Common myeloid progenitor, CD34-positive (primary cell): ENCODE measurements at regions not wholly inside any gene's neighbourhood (a gene's known extent, or its start where the extent isn't known, plus 50 kb on each side); places are given as distances from the start of the nearest gene placed in this dataset.

Source experiments
- CTCF ChIA-PET: fragments of 350-600 bp; sonication (Branson Sonifier 250); formaldehyde crosslinking; loops from one replicate; lab custom pipeline; 2021; ENCODE audit warnings: antibody characterized with exemption; lab: Charles Lee
- POLR2A ChIA-PET: fragments of 350-600 bp; sonication (Branson Sonifier 250); formaldehyde crosslinking; loops from one replicate; lab custom pipeline; 2021; ENCODE audit warnings: antibody characterized with exemption; lab: Charles Lee
- DNase-seq, 3 donors: peaks; one replicate each; pipeline versions ENCODE4 v3.0.0 to v3.0.0-alpha.2; 2013
- H3K27ac ChIP-seq, 2 experiments: 1 replicate in 1 of 2; 2 replicates in 1 of 2; pipeline ENCODE4 v1.7.0; 2013; ENCODE audit warnings: inconsistent platforms in 2 of 2, low read length in 2 of 2, mild to moderate bottlenecking in 2 of 2, low read depth in 1 of 2, moderate library complexity in 1 of 2; ENCODE audit not compliant: severe bottlenecking in 2 of 2, insufficient read depth in 1 of 2, poor library complexity in 1 of 2
- H3K27me3 ChIP-seq, 5 experiments: replicated peaks in 2 of 5; 1 replicate in 3 of 5; 2 replicates in 2 of 5; pipeline versions ENCODE4 v1.6.1 to v1.7.0; 2013; ENCODE audit warnings: low read length in 4 of 5, mild to moderate bottlenecking in 2 of 5, moderate library complexity in 2 of 5, inconsistent platforms in 1 of 5; ENCODE audit not compliant: insufficient read depth in 5 of 5, control insufficient read depth in 4 of 5
- H3K36me3 ChIP-seq, 4 experiments: 1 replicate in 2 of 4; 2 replicates in 2 of 4; pipeline versions ENCODE4 v1.6.1 to v1.7.0; 2013; ENCODE audit warnings: low read length in 3 of 4, control low read depth in 1 of 4, mild to moderate bottlenecking in 1 of 4; ENCODE audit not compliant: control insufficient read depth in 4 of 4, insufficient read depth in 4 of 4
- H3K4me1 ChIP-seq, 4 experiments: 1 replicate in 3 of 4; 2 replicates in 1 of 4; pipeline versions ENCODE4 v1.6.1 to v1.7.1; 2013; ENCODE audit warnings: low read length in 3 of 4, mild to moderate bottlenecking in 3 of 4, control low read depth in 1 of 4, inconsistent platforms in 1 of 4, moderate library complexity in 1 of 4; ENCODE audit not compliant: control insufficient read depth in 4 of 4, insufficient read depth in 4 of 4; ENCODE audit errors: control extremely low read depth in 1 of 4
- H3K4me3 ChIP-seq, 7 experiments: 1 replicate in 4 of 7; 2 replicates in 3 of 7; pipeline versions ENCODE4 v1.5.1 to v1.7.0; 2013; ENCODE audit warnings: mild to moderate bottlenecking in 7 of 7, low read length in 6 of 7, moderate library complexity in 6 of 7, inconsistent platforms in 2 of 7, low read depth in 2 of 7, control low read depth in 1 of 7; ENCODE audit not compliant: insufficient read depth in 4 of 7, control insufficient read depth in 1 of 7; ENCODE audit errors: extremely low read depth in 1 of 7
- H3K9me3 ChIP-seq, 5 experiments: 1 replicate in 4 of 5; 2 replicates in 1 of 5; pipeline versions ENCODE4 v1.6.1 to v1.7.1; 2013; ENCODE audit warnings: low read length in 4 of 5, mild to moderate bottlenecking in 2 of 5, inconsistent platforms in 1 of 5, low read depth in 1 of 5, moderate library complexity in 1 of 5; ENCODE audit not compliant: control insufficient read depth in 4 of 5, insufficient read depth in 2 of 5; ENCODE audit errors: control extremely low read depth in 1 of 5
- WGBS: methylation state at CpG from one replicate; pipeline ENCODE4 v1.1.5; 2013; ENCODE audit not compliant: insufficient coverage; 5-methylcytosine and 5-hydroxymethylcytosine counted together

- no CpG with 5 or more reads among the region's 5 CpGs for WGBS
- ChIA-PET POLR2A (no interaction called here), CTCF (no interaction called here)
- Histone ChIP-seq H3K36me3 (no peaks in the 10 kb centered on the region), H3K27ac (no peak overlapping the region), H3K9me3 (no peaks in the 10 kb centered on the region), H3K27me3 (no peaks in the 10 kb centered on the region), H3K4me1 (no peaks in the 10 kb centered on the region), H3K4me3 (no peak overlapping the region)
- DNase-seq = no peak
Observed at GRCh38 chr4:138758196-138758595, 257.4 kb upstream of the NOCT start.

- CTCF ChIA-PET = no interaction called here
- POLR2A ChIA-PET = no interaction called here
- no peaks in the 10 kb centered on the region for H3K4me1 ChIP-seq
- H3K36me3 ChIP-seq = no peaks in the 10 kb centered on the region
- H3K27ac ChIP-seq = no peak overlapping the region
- DNase-seq = no peak
- no peak overlapping the region for H3K4me3 ChIP-seq
- WGBS = 100% methylated on average over 1 of the region's 4 CpGs
- H3K9me3 ChIP-seq = peaks cover 0 to 1% (median 0%) of the 10 kb centered on the region in 5 experiments
- no peaks in the 10 kb centered on the region for H3K27me3 ChIP-seq
Observed at GRCh38 chr4:138757432-138757831, 258.1 kb upstream of the NOCT start.

GRCh38 chr4:138756519-138756918, 259.1 kb upstream of the NOCT start:
- Histone ChIP-seq H3K27ac (no peak overlapping the region), H3K9me3 (peaks cover 0 to 1% (median 0%) of the 10 kb centered on the region in 5 experiments), H3K4me3 (no peak overlapping the region), H3K36me3 (no peaks in the 10 kb centered on the region), H3K27me3 (no peaks in the 10 kb centered on the region), H3K4me1 (no peaks in the 10 kb centered on the region)
- ChIA-PET CTCF (no interaction called here), POLR2A (no interaction called here)
- no peak for DNase-seq

- no peaks in the 10 kb centered on the region for H3K36me3 ChIP-seq
- POLR2A ChIA-PET = no interaction called here
- H3K4me3 ChIP-seq = no peak overlapping the region
- H3K9me3 ChIP-seq = peaks cover 0 to 1% (median 0%) of the 10 kb centered on the region in 5 experiments
- H3K4me1 ChIP-seq = no peaks in the 10 kb centered on the region
- no peak overlapping the region for H3K27ac ChIP-seq
- no peak for DNase-seq
- no CpG with 5 or more reads among the region's 3 CpGs for WGBS
- H3K27me3 ChIP-seq = no peaks in the 10 kb centered on the region
- CTCF ChIA-PET = no interaction called here
Observed at GRCh38 chr4:138751309-138751708, 264.3 kb upstream of the NOCT start.

- 80% methylated on average over 1 of the region's 2 CpGs for WGBS
- DNase-seq = no peak
- POLR2A ChIA-PET = no interaction called here
Observed at GRCh38 chr4:138749303-138749702, 266.3 kb upstream of the NOCT start.

GRCh38 chr4:138741766-138742377, 273.7 kb upstream of the NOCT start:
- POLR2A ChIA-PET = no interaction called here
- H3K27me3 ChIP-seq = no peaks in the 10 kb centered on the region
- no peaks in the 10 kb centered on the region for H3K36me3 ChIP-seq

More at GRCh38 chr4:138749303-138749702, 266.3 kb upstream of the NOCT start:
- CTCF ChIA-PET = no interaction called here
- no peaks in the 10 kb centered on the region for H3K4me1 ChIP-seq
- H3K9me3 ChIP-seq = peaks cover 0 to 1% (median 0%) of the 10 kb centered on the region in 5 experiments
- H3K36me3 ChIP-seq = no peaks in the 10 kb centered on the region
- H3K4me3 ChIP-seq = no peak overlapping the region
- no peak overlapping the region for H3K27ac ChIP-seq
- H3K27me3 ChIP-seq = no peaks in the 10 kb centered on the region

GRCh38 chr4:138740816-138741745, 274.5 kb upstream of the NOCT start:
- Histone ChIP-seq H3K9me3 (peaks cover 0 to 2% (median 0%) of the 10 kb centered on the region in 5 experiments), H3K36me3 (no peaks in the 10 kb centered on the region), H3K27ac (no peak overlapping the region), H3K4me1 (no peaks in the 10 kb centered on the region), H3K27me3 (no peaks in the 10 kb centered on the region), H3K4me3 (no peak overlapping the region)
- no peak for DNase-seq
- ChIA-PET POLR2A (no interaction called here), CTCF (no interaction called here)
- WGBS = 100% methylated on average over 4 of the region's 4 CpGs

More at GRCh38 chr4:138741766-138742377, 273.7 kb upstream of the NOCT start:
- no peak for DNase-seq
- Histone ChIP-seq H3K4me1 (no peaks in the 10 kb centered on the region), H3K27ac (no peak overlapping the region), H3K4me3 (no peak overlapping the region), H3K9me3 (peaks cover 0 to 2% (median 0%) of the 10 kb centered on the region in 5 experiments)
- WGBS = 80% methylated on average over 3 of the region's 5 CpGs
- CTCF ChIA-PET = no interaction called here
